HCT116 (cell line): ENCODE measurements at regions not wholly inside any gene's neighbourhood (a gene's known extent, or its start where the extent isn't known, plus 50 kb on each side); places are given as distances from the start of the nearest gene placed in this dataset.

Experiments used
- ATAC-seq: fragments of 200-7000 bp; cut with Tn5 transposase; 2 replicates; pipeline ENCODE4 v1.9.1; 2020; ENCODE audit warnings: mild to moderate bottlenecking, moderate library complexity
- BruUV-seq: library from RNA; stranded (reverse); fragments of 400-500 nt; replicated peaks from 2 replicates; lab custom pipeline; 2021; lab: Mats Ljungman, UMichigan
- CTCF ChIA-PET: fragments of 300-600 bp; sonication (Branson Sonifier 250); formaldehyde crosslinking; loops from one replicate; lab custom pipeline; 2021; ENCODE audit warnings: antibody characterized with exemption; lab: Charles Lee
- POLR2A ChIA-PET: fragments of 300-600, 350-600 bp; sonication (Branson Sonifier 250); formaldehyde crosslinking; loops from one replicate; lab custom pipeline; 2021; ENCODE audit warnings: antibody characterized with exemption; lab: Charles Lee
- RAD21 ChIA-PET, 2 experiments: fragments of 300-600 bp; sonication (Branson Sonifier 250); formaldehyde crosslinking; loops; one replicate each; lab custom pipeline; 2023; ENCODE audit warnings: low total read pairs in 2 of 2; ENCODE audit not compliant: uncharacterized antibody in 2 of 2, unreplicated experiment in 2 of 2, low non-redundant PET in 1 of 2; lab: Charles Lee
- DNase-seq: peaks from one replicate; pipeline ENCODE4 v3.0.0-alpha.2; 2010; ENCODE audit warnings: low read depth, low spot score
- H2AFZ ChIP-seq: fragments of 200-600 bp; shearing (Covaris generic), sonication (generic); 2 replicates; pipeline ENCODE4 v1.6.1; 2017; ENCODE audit warnings: low read depth, mixed run types, mixed read lengths, antibody characterized with exemption, low read length; ENCODE audit not compliant: poor library complexity, severe bottlenecking
- H3K27ac ChIP-seq: 2 replicates; pipeline ENCODE4 v1.5.1; 2012; ENCODE audit warnings: low read depth, low read length
- H3K27me3 ChIP-seq: fragments of 200-600 bp; sonication (generic); 2 replicates; pipeline ENCODE4 v1.6.1; 2016; ENCODE audit warnings: mixed run types, low read length, mixed read lengths; ENCODE audit not compliant: insufficient read depth
- H3K36me3 ChIP-seq, 2 experiments: fragments of 200-500 bp in 1 of 2; fragments of 200-600 bp in 1 of 2; sonication (Bioruptor generic) in 1 of 2; sonication (generic) in 1 of 2; 2 replicates each; pipeline versions ENCODE4 v1.5.1 to v1.6.1; 2014 to 2016; ENCODE audit warnings: low read length in 2 of 2, inconsistent platforms in 1 of 2, mixed read lengths in 1 of 2, mixed run types in 1 of 2; ENCODE audit not compliant: insufficient read depth in 2 of 2, control insufficient read depth in 1 of 2
- H3K4me1 ChIP-seq, 2 experiments: fragments of 200-600 bp in 1 of 2; sonication (generic) in 1 of 2; 2 replicates each; pipeline versions ENCODE4 v1.5.1 to v1.6.1; 2012 to 2017; ENCODE audit warnings: low read length in 2 of 2, inconsistent platforms in 1 of 2, mild to moderate bottlenecking in 1 of 2, mixed read lengths in 1 of 2, mixed run types in 1 of 2, moderate library complexity in 1 of 2; ENCODE audit not compliant: insufficient read depth in 2 of 2, control insufficient read depth in 1 of 2
- H3K4me2 ChIP-seq: fragments of 200-600 bp; sonication (generic); 2 replicates; pipeline ENCODE4 v1.6.1; 2017; ENCODE audit warnings: mixed run types, low read length, mixed read lengths
- H3K4me3 ChIP-seq, 2 experiments: fragments of 200-600 bp in 1 of 2; sonication (generic) in 1 of 2; replicated peaks in 1 of 2; 2 replicates each; pipeline ENCODE4 v1.5.1; 2011 to 2016; ENCODE audit warnings: low read length in 2 of 2, control low read depth in 1 of 2, low read depth in 1 of 2, mild to moderate bottlenecking in 1 of 2, mixed read lengths in 1 of 2, mixed run types in 1 of 2
- H3K79me2 ChIP-seq: fragments of 200-600 bp; sonication (generic); 2 replicates; pipeline ENCODE4 v1.6.1; 2017; ENCODE audit warnings: mild to moderate bottlenecking, mixed run types, low read length, moderate library complexity, mixed read lengths; ENCODE audit not compliant: insufficient read depth
- H3K9ac ChIP-seq: fragments of 200-600 bp; sonication (generic); 2 replicates; pipeline ENCODE4 v1.6.1; 2016; ENCODE audit warnings: low read length, mixed read lengths
- H3K9me2 ChIP-seq: fragments of 200-600 bp; sonication (generic), shearing (Covaris generic); 2 replicates; pipeline ENCODE4 v1.6.1; 2017; ENCODE audit warnings: mixed run types, mild to moderate bottlenecking, moderate library complexity; ENCODE audit not compliant: insufficient read depth
- H3K9me3 ChIP-seq, 2 experiments: fragments of 200-500 bp in 1 of 2; fragments of 200-600 bp in 1 of 2; sonication (Bioruptor generic) in 1 of 2; sonication (generic) in 1 of 2; 2 replicates each; pipeline ENCODE4 v1.6.1; 2014 to 2017; ENCODE audit warnings: low read length in 2 of 2, mixed read lengths in 2 of 2, inconsistent platforms in 1 of 2, low read depth in 1 of 2, mild to moderate bottlenecking in 1 of 2, mixed run types in 1 of 2, moderate library complexity in 1 of 2; ENCODE audit not compliant: control insufficient read depth in 1 of 2, insufficient read depth in 1 of 2
- H4K20me1 ChIP-seq: fragments of 200-600 bp; sonication (generic), shearing (Covaris generic); 2 replicates; pipeline ENCODE4 v1.6.1; 2017; ENCODE audit warnings: mixed run types, mild to moderate bottlenecking, moderate library complexity; ENCODE audit not compliant: insufficient read depth
- CBX3 ChIP-seq: IDR thresholded peaks from 2 replicates; pipeline ENCODE4 v1.6.1; 2012; ENCODE audit warnings: low read depth
- CEBPB ChIP-seq: IDR thresholded peaks from 2 replicates; pipeline ENCODE4 v1.6.1; 2012; ENCODE audit warnings: low read depth
- EGR1 ChIP-seq: IDR thresholded peaks from 2 replicates; pipeline ENCODE4 v1.6.1; 2012; ENCODE audit warnings: low read depth
- ELF1 ChIP-seq: IDR thresholded peaks from 2 replicates; pipeline ENCODE4 v1.6.1; 2012; ENCODE audit warnings: low read depth, borderline replicate concordance
- EZH2 ChIP-seq: fragments of 200-600 bp; sonication (generic); IDR thresholded peaks from 2 replicates; pipeline ENCODE4 v1.6.1; 2017; ENCODE audit warnings: antibody characterized with exemption, mixed run types
- EZH2phosphoT487 ChIP-seq: fragments of 200-600 bp; IDR thresholded peaks from 2 replicates; pipeline ENCODE4 v1.6.1; 2018; ENCODE audit warnings: antibody characterized with exemption, borderline replicate concordance
- JUND ChIP-seq: IDR thresholded peaks from 2 replicates; pipeline ENCODE4 v1.6.1; 2012
- POLR2A ChIP-seq: IDR thresholded peaks from 2 replicates; pipeline ENCODE4 v1.7.0; 2011; ENCODE audit warnings: borderline replicate concordance; ENCODE audit not compliant: insufficient read depth, insufficient read length; ENCODE audit errors: extremely low read depth
- RAD21 ChIP-seq: IDR thresholded peaks from 2 replicates; pipeline ENCODE4 v1.6.1; 2012; ENCODE audit warnings: low read depth, mild to moderate bottlenecking
- SIN3A ChIP-seq: IDR thresholded peaks from 2 replicates; pipeline ENCODE4 v1.6.1; 2012; ENCODE audit warnings: low read depth
- SP1 ChIP-seq: IDR thresholded peaks from 2 replicates; pipeline ENCODE4 v1.6.1; 2012; ENCODE audit warnings: low read depth
- TCF7L2 ChIP-seq: IDR thresholded peaks from 2 replicates; pipeline ENCODE4 v1.7.0; 2011; ENCODE audit warnings: borderline replicate concordance, inconsistent platforms; ENCODE audit not compliant: insufficient read depth, insufficient read length; ENCODE audit errors: extremely low read depth
- YY1 ChIP-seq: IDR thresholded peaks from 2 replicates; pipeline ENCODE4 v1.6.1; 2011; ENCODE audit warnings: low read length, low read depth, moderate library complexity, mild to moderate bottlenecking; ENCODE audit not compliant: insufficient replicate concordance; ENCODE audit errors: extremely low read depth
- ZNF274 ChIP-seq: fragments of 200-500 bp; sonication (Bioruptor generic); IDR thresholded peaks from 2 replicates; pipeline ENCODE4 v1.6.1; 2014; ENCODE audit warnings: mild to moderate bottlenecking, low read depth, low read length, inconsistent platforms
- intact Hi-C: fragments of 100-400 bp; cut with micrococcal nuclease; formaldehyde crosslinking; loops from 2 replicates; pipeline ENCODE4 v1.10.0; 2022
- TF ChIP-seq, protein P1 (sequence below): IDR thresholded peaks from 2 replicates; pipeline ENCODE4 v1.6.1; 2012
- TF ChIP-seq, protein P2 (sequence below): IDR thresholded peaks from 2 replicates; pipeline ENCODE4 v1.6.1; 2012
- TF ChIP-seq, protein P3 (sequence below): IDR thresholded peaks from 2 replicates; pipeline ENCODE4 v1.6.1; 2012; ENCODE audit warnings: low read depth
- TF ChIP-seq, protein P4 (sequence below): IDR thresholded peaks from 2 replicates; pipeline ENCODE4 v1.6.1; 2011; ENCODE audit warnings: mild to moderate bottlenecking, low read length, moderate library complexity; ENCODE audit not compliant: insufficient replicate concordance; ENCODE audit errors: extremely low read depth

DNA sequence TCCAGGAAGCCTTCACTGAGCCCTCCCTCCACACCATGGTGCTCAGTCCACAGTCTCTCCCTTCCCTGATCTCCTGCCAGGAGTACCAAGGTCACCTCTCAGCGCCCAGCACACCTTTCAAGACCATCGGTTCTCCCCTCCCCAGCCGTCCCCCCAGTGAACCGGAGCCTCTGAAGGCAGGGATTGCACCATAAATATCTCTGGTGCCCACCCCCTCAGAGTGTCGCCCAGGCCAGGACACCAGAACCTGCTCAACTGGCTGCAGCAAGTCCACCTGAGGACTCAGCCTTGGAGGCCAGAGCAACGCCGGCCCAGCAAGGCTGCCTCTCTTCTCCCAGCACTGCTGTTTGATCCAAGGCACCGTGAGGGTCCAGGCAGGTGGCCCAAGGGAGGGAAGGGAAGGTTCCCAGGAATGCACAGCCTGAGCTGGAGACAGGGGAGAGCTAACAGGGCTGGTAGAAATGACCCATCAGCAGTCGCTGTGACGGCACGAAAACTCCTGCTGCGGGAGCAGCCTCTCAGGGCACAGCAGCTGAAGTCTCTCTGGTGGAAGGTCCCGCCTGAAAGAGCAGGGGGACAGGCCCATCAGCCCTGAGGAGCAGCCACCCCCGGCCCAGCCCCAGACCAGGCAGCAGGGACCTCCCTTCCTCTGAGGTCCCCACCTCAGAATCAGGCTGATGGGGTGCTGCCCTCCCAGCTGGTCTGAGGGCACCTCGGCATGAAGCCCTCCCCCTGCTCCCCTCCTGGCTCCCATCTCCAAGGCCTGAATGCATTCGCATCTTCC, 80.3 kb downstream of the BUD13 start:
- ChIA-PET POLR2A (no interaction called here), RAD21 (interaction anchor here (1.4 kb wide), 2 partner anchors 51 to 193 kb away, joined by 4 to 5 read pairs; no protein-coding TSS in a partner anchor), CTCF (interaction anchor here (1.1 to 2.0 kb wide), 6 partner anchors 51 to 476 kb away, joined by 3 to 11 read pairs (median 6); no protein-coding TSS in a partner anchor)
- Histone ChIP-seq H2AFZ (no peak overlapping the region), H3K4me1 (peaks cover 2 to 12% of the 10 kb centered on the region in 2 experiments; a peak in 3 of 4 replicates), H3K9ac (no peak overlapping the region), H3K79me2 (no peaks in the 10 kb centered on the region), H3K9me3 (no peaks in the 10 kb centered on the region), H4K20me1 (no peaks in the 10 kb centered on the region), H3K27me3 (0 out of 2 replicates have a peak, but pooled peaks cover 4% of the 10 kb centered on the region), H3K36me3 (no peaks in the 10 kb centered on the region), H3K4me3 (no peak overlapping the region), H3K9me2 (no peaks in the 10 kb centered on the region), H3K27ac (no peak overlapping the region), H3K4me2 (no peak overlapping the region)
- TF ChIP-seq, protein P1, sequence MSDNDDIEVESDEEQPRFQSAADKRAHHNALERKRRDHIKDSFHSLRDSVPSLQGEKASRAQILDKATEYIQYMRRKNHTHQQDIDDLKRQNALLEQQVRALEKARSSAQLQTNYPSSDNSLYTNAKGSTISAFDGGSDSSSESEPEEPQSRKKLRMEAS = no peak
- TF ChIP-seq, protein P2, sequence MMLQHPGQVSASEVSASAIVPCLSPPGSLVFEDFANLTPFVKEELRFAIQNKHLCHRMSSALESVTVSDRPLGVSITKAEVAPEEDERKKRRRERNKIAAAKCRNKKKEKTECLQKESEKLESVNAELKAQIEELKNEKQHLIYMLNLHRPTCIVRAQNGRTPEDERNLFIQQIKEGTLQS = no peak
- TF ChIP-seq TCF7L2 (no peak), EZH2phosphoT487 (no peak), JUND (no peak), POLR2A (no peak), SIN3A (no peak), ZNF274 (no peak), EZH2 (no peak), EGR1 (no peak), SP1 (no peak), ELF1 (no peak), CBX3 (no peak), CEBPB (no peak), YY1 (no peak), RAD21 (no peak)
- TF ChIP-seq, protein P3, sequence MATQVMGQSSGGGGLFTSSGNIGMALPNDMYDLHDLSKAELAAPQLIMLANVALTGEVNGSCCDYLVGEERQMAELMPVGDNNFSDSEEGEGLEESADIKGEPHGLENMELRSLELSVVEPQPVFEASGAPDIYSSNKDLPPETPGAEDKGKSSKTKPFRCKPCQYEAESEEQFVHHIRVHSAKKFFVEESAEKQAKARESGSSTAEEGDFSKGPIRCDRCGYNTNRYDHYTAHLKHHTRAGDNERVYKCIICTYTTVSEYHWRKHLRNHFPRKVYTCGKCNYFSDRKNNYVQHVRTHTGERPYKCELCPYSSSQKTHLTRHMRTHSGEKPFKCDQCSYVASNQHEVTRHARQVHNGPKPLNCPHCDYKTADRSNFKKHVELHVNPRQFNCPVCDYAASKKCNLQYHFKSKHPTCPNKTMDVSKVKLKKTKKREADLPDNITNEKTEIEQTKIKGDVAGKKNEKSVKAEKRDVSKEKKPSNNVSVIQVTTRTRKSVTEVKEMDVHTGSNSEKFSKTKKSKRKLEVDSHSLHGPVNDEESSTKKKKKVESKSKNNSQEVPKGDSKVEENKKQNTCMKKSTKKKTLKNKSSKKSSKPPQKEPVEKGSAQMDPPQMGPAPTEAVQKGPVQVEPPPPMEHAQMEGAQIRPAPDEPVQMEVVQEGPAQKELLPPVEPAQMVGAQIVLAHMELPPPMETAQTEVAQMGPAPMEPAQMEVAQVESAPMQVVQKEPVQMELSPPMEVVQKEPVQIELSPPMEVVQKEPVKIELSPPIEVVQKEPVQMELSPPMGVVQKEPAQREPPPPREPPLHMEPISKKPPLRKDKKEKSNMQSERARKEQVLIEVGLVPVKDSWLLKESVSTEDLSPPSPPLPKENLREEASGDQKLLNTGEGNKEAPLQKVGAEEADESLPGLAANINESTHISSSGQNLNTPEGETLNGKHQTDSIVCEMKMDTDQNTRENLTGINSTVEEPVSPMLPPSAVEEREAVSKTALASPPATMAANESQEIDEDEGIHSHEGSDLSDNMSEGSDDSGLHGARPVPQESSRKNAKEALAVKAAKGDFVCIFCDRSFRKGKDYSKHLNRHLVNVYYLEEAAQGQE = no peak
- TF ChIP-seq, protein P4, sequence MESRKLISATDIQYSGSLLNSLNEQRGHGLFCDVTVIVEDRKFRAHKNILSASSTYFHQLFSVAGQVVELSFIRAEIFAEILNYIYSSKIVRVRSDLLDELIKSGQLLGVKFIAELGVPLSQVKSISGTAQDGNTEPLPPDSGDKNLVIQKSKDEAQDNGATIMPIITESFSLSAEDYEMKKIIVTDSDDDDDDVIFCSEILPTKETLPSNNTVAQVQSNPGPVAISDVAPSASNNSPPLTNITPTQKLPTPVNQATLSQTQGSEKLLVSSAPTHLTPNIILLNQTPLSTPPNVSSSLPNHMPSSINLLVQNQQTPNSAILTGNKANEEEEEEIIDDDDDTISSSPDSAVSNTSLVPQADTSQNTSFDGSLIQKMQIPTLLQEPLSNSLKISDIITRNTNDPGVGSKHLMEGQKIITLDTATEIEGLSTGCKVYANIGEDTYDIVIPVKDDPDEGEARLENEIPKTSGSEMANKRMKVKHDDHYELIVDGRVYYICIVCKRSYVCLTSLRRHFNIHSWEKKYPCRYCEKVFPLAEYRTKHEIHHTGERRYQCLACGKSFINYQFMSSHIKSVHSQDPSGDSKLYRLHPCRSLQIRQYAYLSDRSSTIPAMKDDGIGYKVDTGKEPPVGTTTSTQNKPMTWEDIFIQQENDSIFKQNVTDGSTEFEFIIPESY = no peak
- intact Hi-C loops = loop anchor here (5.0 kb wide), 3 partner anchors 335 to 1355 kb away; no protein-coding TSS in a partner anchor
- BruUV-seq = no TSS peak
- DNase-seq = no peak
- ATAC-seq = no peak
